GM12878 (cell line): ENCODE measurements at regions not wholly inside any gene's neighbourhood (a gene's known extent, or its start where the extent isn't known, plus 50 kb on each side); places are given as distances from the start of the nearest gene placed in this dataset.
"Not testable (repeated sequence)": the region's sequence is repeated elsewhere in the genome, so short reads cannot be mapped to it uniquely, and the experiment has no call there.

ENCODE experiments used
- ATAC-seq: fragments of 200-7000 bp; cut with Tn5 transposase; 3 replicates; pipeline ENCODE4 v1.9.1; 2020; ENCODE audit warnings: mild to moderate bottlenecking, moderate library complexity
- BruUV-seq: library from RNA; stranded (reverse); fragments of 400-500 nt; replicated peaks from 2 replicates; lab custom pipeline; 2021; lab: Mats Ljungman, UMichigan
- CTCF ChIA-PET: fragments of 300-600 bp; sonication (Branson Sonifier 250); formaldehyde crosslinking; extraction: SDS; loops from one replicate; lab custom pipeline; 2021; ENCODE audit warnings: inconsistent platforms; lab: Yijun Ruan, JAX
- POLR2A ChIA-PET: fragments of 350-600 bp; formaldehyde crosslinking; extraction: SDS; loops from one replicate; lab custom pipeline; 2021; ENCODE audit warnings: inconsistent platforms; lab: Charles Lee
- RAD21 ChIA-PET: fragments of 300-600 bp; sonication (Branson Sonifier 250); formaldehyde crosslinking; loops from one replicate; lab custom pipeline; 2023; ENCODE audit warnings: antibody characterized with exemption; ENCODE audit not compliant: unreplicated experiment; lab: Charles Lee
- SMC1A ChIA-PET: fragments of 300-600 bp; sonication (Branson Sonifier 250); formaldehyde crosslinking; loops from one replicate; lab custom pipeline; 2023; ENCODE audit not compliant: unreplicated experiment, uncharacterized antibody; lab: Charles Lee
- DNase-seq: peaks from one replicate; pipeline ENCODE4 v3.0.0-alpha.2; 2011; ENCODE audit warnings: low read depth, low spot score
- FAIRE-seq: peaks from 3 replicates; lab custom pipeline; 2011; peaks lifted over from hg19 to GRCh38; lab: Jason Lieb, UNC
- H2AFZ ChIP-seq: 2 replicates; pipeline ENCODE4 v1.6.0; 2011; ENCODE audit warnings: low read depth, low read length, control low read depth; ENCODE audit not compliant: control insufficient read depth
- H3K27ac ChIP-seq: 2 replicates; pipeline ENCODE4 v1.5.1; 2011; ENCODE audit warnings: control low read depth; ENCODE audit not compliant: control insufficient read depth, insufficient read depth
- H3K27me3 ChIP-seq, 2 experiments: replicated peaks in 1 of 2; 2 replicates each; pipeline versions ENCODE4 v1.6.0 to v1.6.1; 2011; ENCODE audit warnings: low read length in 1 of 2; ENCODE audit not compliant: control insufficient read depth in 2 of 2, insufficient read depth in 2 of 2
- H3K36me3 ChIP-seq, 2 experiments: 2 replicates each; pipeline ENCODE4 v1.5.1; 2011; ENCODE audit warnings: low read length in 1 of 2; ENCODE audit not compliant: control insufficient read depth in 2 of 2, insufficient read depth in 2 of 2
- H3K4me1 ChIP-seq: 2 replicates; pipeline ENCODE4 v1.6.1; 2011; ENCODE audit warnings: mild to moderate bottlenecking, low read length, moderate library complexity, mixed read lengths; ENCODE audit not compliant: control insufficient read depth, insufficient read depth
- H3K4me2 ChIP-seq: 2 replicates; pipeline ENCODE4 v1.6.0; 2011; ENCODE audit warnings: control low read depth; ENCODE audit not compliant: control insufficient read depth, insufficient read depth
- H3K4me3 ChIP-seq: fragments of 200-600 bp; sonication (generic); 2 replicates; pipeline ENCODE4 v1.5.1; 2016
- H3K79me2 ChIP-seq: 2 replicates; pipeline ENCODE4 v1.6.0; 2011; ENCODE audit warnings: low read length; ENCODE audit not compliant: control insufficient read depth, insufficient read depth
- H3K9ac ChIP-seq: 2 replicates; pipeline ENCODE4 v1.8.0; 2011; ENCODE audit warnings: low read length, control low read depth, mixed read lengths; ENCODE audit not compliant: control insufficient read depth, insufficient read depth
- H3K9me3 ChIP-seq: replicated peaks from 3 replicates; pipeline ENCODE4 v1.5.1; 2011; ENCODE audit warnings: mild to moderate bottlenecking, low read length; ENCODE audit not compliant: control insufficient read depth, insufficient read depth
- H4K20me1 ChIP-seq: 2 replicates; pipeline ENCODE4 v1.6.0; 2011; ENCODE audit not compliant: control insufficient read depth, insufficient read depth
- CBX5 ChIP-seq: sonication (generic); IDR thresholded peaks from 2 replicates; pipeline ENCODE4 v1.6.1; 2016; ENCODE audit warnings: low read depth, moderate library complexity, mild to moderate bottlenecking, inconsistent platforms
- GATAD2B ChIP-seq: fragments of 450-650 bp; conservative IDR thresholded peaks from 2 replicates; pipeline ENCODE4 v1.6.1; 2017; ENCODE audit warnings: low read depth, mild to moderate bottlenecking, moderate library complexity
- MEF2B ChIP-seq: fragments of 450-650 bp; IDR thresholded peaks from 2 replicates; pipeline ENCODE4 v1.6.1; 2018; ENCODE audit warnings: mild to moderate bottlenecking, moderate library complexity; ENCODE audit not compliant: partially characterized antibody, poor library complexity, severe bottlenecking
- SKIL ChIP-seq: fragments of 450-650 bp; IDR thresholded peaks from 2 replicates; pipeline ENCODE4 v1.6.1; 2017; ENCODE audit warnings: mild to moderate bottlenecking, low read depth, inconsistent platforms; ENCODE audit not compliant: poor library complexity, severe bottlenecking
- SUZ12 ChIP-seq: fragments of 200-600 bp; sonication (generic); IDR thresholded peaks from one replicate; pipeline ENCODE4 v1.6.1; 2018; ENCODE audit warnings: antibody characterized with exemption, mild to moderate bottlenecking; ENCODE audit not compliant: unreplicated experiment
- WGBS: methylation state at CpG from one replicate; pipeline ENCODE4 v1.1.6; 2016; ENCODE audit warnings: low lambda C conversion rate; ENCODE audit not compliant: insufficient replicate concordance, insufficient coverage; ENCODE audit errors: missing lambda C conversion rate; 5-methylcytosine and 5-hydroxymethylcytosine counted together
- in situ Hi-C: fragments of 300-500 bp; cut with MboI; formaldehyde crosslinking; loops from 9 replicates; pipeline ENCODE4 v1.14.3; 2018; ENCODE audit warnings: mixed read lengths
- intact Hi-C: fragments of 100-400 bp; cut with micrococcal nuclease; formaldehyde crosslinking; loops from one replicate; pipeline ENCODE4 v1.14.2; 2022; ENCODE audit not compliant: unreplicated experiment

GRCh38 chr13:75959861-75960481, 323.8 kb downstream of the LMO7 start:
- RAD21 ChIA-PET: interaction anchor here (1.1 kb wide), 1 partner anchor 90 kb away, joined by 3 read pairs; no protein-coding TSS in a partner anchor
- H3K9me3 ChIP-seq: no peaks in the 10 kb centered on the region
- no peak for FAIRE-seq

GRCh38 chr13:75953589-75953988, 317.5 kb downstream of the LMO7 start:
- 0% methylated on average over 2 of the region's 2 CpGs for WGBS
- H3K36me3 ChIP-seq, H3K79me2 ChIP-seq, H3K9ac ChIP-seq, H4K20me1 ChIP-seq, H3K27me3 ChIP-seq, POLR2A ChIA-PET, BruUV-seq, H3K4me3 ChIP-seq, FAIRE-seq, intact Hi-C loops, ATAC-seq, H3K4me1 ChIP-seq, H3K9me3 ChIP-seq, in situ Hi-C loops, H3K27ac ChIP-seq, H2AFZ ChIP-seq, RAD21 ChIA-PET, SMC1A ChIA-PET, H3K4me2 ChIP-seq, DNase-seq: not testable (repeated sequence)
- CTCF ChIA-PET: interaction anchor here (2.0 kb wide), 1 partner anchor 77 kb away, joined by 6 read pairs; no protein-coding TSS in a partner anchor

More at GRCh38 chr13:75959861-75960481, 323.8 kb downstream of the LMO7 start:
- intact Hi-C loops: no loop called here
- in situ Hi-C loops: no loop called here
- SMC1A ChIA-PET: interaction anchor here (1.0 to 1.4 kb wide), 2 partner anchors 18 to 29 kb away, joined by 3 read pairs; no protein-coding TSS in a partner anchor
- Histone ChIP-seq H3K4me1 (peaks cover 10% of the 10 kb centered on the region), H4K20me1 (no peaks in the 10 kb centered on the region), H3K9ac (no peak overlapping the region), H3K27me3 (no peaks in the 10 kb centered on the region), H3K79me2 (no peaks in the 10 kb centered on the region), H3K27ac (no peak overlapping the region), H3K4me3 (no peak overlapping the region), H3K36me3 (no peaks in the 10 kb centered on the region), H2AFZ (no peak overlapping the region), H3K4me2 (0 out of 2 replicates have a peak overlapping the region, but pooled peaks have one; percentile 48)
- POLR2A ChIA-PET: no interaction called here
- ATAC-seq (no peak; the same call in 2 of the 3 replicates), DNase-seq (no peak)
- 0 out of 2 replicates have a peak, but pooled peaks have one; percentile 15 for TF ChIP-seq CBX5
- no peak for TF ChIP-seq GATAD2B
- TF ChIP-seq SKIL: no peak
- TF ChIP-seq SUZ12: no peak
- TF ChIP-seq MEF2B: no peak
- BruUV-seq: no TSS peak
- CTCF ChIA-PET: no interaction called here
- 4% methylated on average over 3 of the region's 3 CpGs for WGBS
